ENCODE measurements at regions not wholly inside any gene's neighbourhood (a gene's known extent, or its start where the extent isn't known, plus 50 kb on each side); places are given as distances from the start of the nearest gene placed in this dataset.

GRCh38 chr10:20726381-20726780, 170.7 kb downstream of the NEBL start:
- no peak for ATAC-seq
- H3K27me3 Mint-ChIP-seq = no peaks in the 10 kb centered on the region
- CTCF ChIA-PET = no interaction called here
- no peaks in the 10 kb centered on the region for H3K4me1 Mint-ChIP-seq
- H3K36me3 Mint-ChIP-seq = no peaks in the 10 kb centered on the region
- H3K4me3 Mint-ChIP-seq = no peak overlapping the region
- no peak for DNase-seq
- no peak overlapping the region for H3K27ac Mint-ChIP-seq
- peaks cover 14% of the 10 kb centered on the region for H3K9me3 Mint-ChIP-seq (ENCODE audit: low read depth)

GRCh38 chr10:20714979-20715378, 182.1 kb downstream of the NEBL start:
- Mint-ChIP-seq H3K27ac (no peak overlapping the region), H3K4me3 (no peak overlapping the region), H3K4me1 (no peaks in the 10 kb centered on the region), H3K9me3 (ENCODE audit: low read depth) (peaks cover 7% of the 10 kb centered on the region), H3K27me3 (no peaks in the 10 kb centered on the region), H3K36me3 (no peaks in the 10 kb centered on the region)
- no peak for ATAC-seq
- DNase-seq = no peak
- CTCF ChIA-PET = no interaction called here

- Mint-ChIP-seq H3K4me1 (no peaks in the 10 kb centered on the region), H3K4me3 (no peak overlapping the region), H3K27me3 (no peaks in the 10 kb centered on the region), H3K9me3 (ENCODE audit: low read depth) (peaks cover 10% of the 10 kb centered on the region), H3K36me3 (no peaks in the 10 kb centered on the region), H3K27ac (no peak overlapping the region)
- DNase-seq (no peak), ATAC-seq (no peak)
- CTCF ChIA-PET = no interaction called here
Observed at GRCh38 chr10:20714518-20714917, 182.6 kb downstream of the NEBL start.

GRCh38 chr10:20713420-20713819, 183.7 kb downstream of the NEBL start:
- Mint-ChIP-seq H3K27ac (no peak overlapping the region), H3K36me3 (no peaks in the 10 kb centered on the region)
- CTCF ChIA-PET = no interaction called here

GRCh38 chr10:20712774-20713173, 184.3 kb downstream of the NEBL start:
- ATAC-seq = no peak
- Mint-ChIP-seq H3K4me3 (no peak overlapping the region), H3K27ac (no peak overlapping the region), H3K4me1 (no peaks in the 10 kb centered on the region), H3K36me3 (no peaks in the 10 kb centered on the region), H3K9me3 (ENCODE audit: low read depth) (peaks cover 10% of the 10 kb centered on the region), H3K27me3 (no peaks in the 10 kb centered on the region)
- no peak for DNase-seq
- CTCF ChIA-PET = no interaction called here

More at GRCh38 chr10:20713420-20713819, 183.7 kb downstream of the NEBL start:
- Mint-ChIP-seq H3K4me3 (no peak overlapping the region), H3K4me1 (no peaks in the 10 kb centered on the region), H3K27me3 (no peaks in the 10 kb centered on the region), H3K9me3 (ENCODE audit: low read depth) (peaks cover 10% of the 10 kb centered on the region)
- no peak for DNase-seq
- ATAC-seq = no peak

- CTCF ChIA-PET = interaction anchor here (0.7 kb wide), 1 partner anchor 1260 kb away, joined by 3 read pairs; no protein-coding TSS in a partner anchor
- Mint-ChIP-seq H3K4me3 (no peak overlapping the region), H3K4me1 (no peaks in the 10 kb centered on the region), H3K9me3 (ENCODE audit: low read depth) (peaks cover 13% of the 10 kb centered on the region), H3K36me3 (no peaks in the 10 kb centered on the region), H3K27ac (no peak overlapping the region), H3K27me3 (no peaks in the 10 kb centered on the region)
- ATAC-seq = no peak
- no peak for DNase-seq
Observed at GRCh38 chr10:20709708-20710107, 187.4 kb downstream of the NEBL start.

- H3K9me3 Mint-ChIP-seq (ENCODE audit: low read depth) = peaks cover 18% of the 10 kb centered on the region
- CTCF ChIA-PET = no interaction called here
- H3K27ac Mint-ChIP-seq = no peak overlapping the region
- H3K4me1 Mint-ChIP-seq = no peaks in the 10 kb centered on the region
- H3K36me3 Mint-ChIP-seq = no peaks in the 10 kb centered on the region
- no peaks in the 10 kb centered on the region for H3K27me3 Mint-ChIP-seq
- ATAC-seq (no peak), DNase-seq (no peak)
- no peak overlapping the region for H3K4me3 Mint-ChIP-seq
Observed at GRCh38 chr10:20708305-20708704, 188.8 kb downstream of the NEBL start.

- no peaks in the 10 kb centered on the region for H3K36me3 Mint-ChIP-seq
- CTCF ChIA-PET = no interaction called here
- DNase-seq = no peak
- H3K27ac Mint-ChIP-seq = no peak overlapping the region
- H3K27me3 Mint-ChIP-seq = no peaks in the 10 kb centered on the region
- H3K4me1 Mint-ChIP-seq = no peaks in the 10 kb centered on the region
- ATAC-seq = no peak
- peaks cover 17% of the 10 kb centered on the region for H3K9me3 Mint-ChIP-seq (ENCODE audit: low read depth)
- no peak overlapping the region for H3K4me3 Mint-ChIP-seq
Observed at GRCh38 chr10:20707251-20707650, 189.9 kb downstream of the NEBL start.

GRCh38 chr10:20698837-20699236, 198.3 kb downstream of the NEBL start:
- no peak for DNase-seq
- ATAC-seq = no peak
- H3K27me3 Mint-ChIP-seq = no peaks in the 10 kb centered on the region
- H3K4me3 Mint-ChIP-seq = no peak overlapping the region
- H3K4me1 Mint-ChIP-seq = no peaks in the 10 kb centered on the region
- peaks cover 7% of the 10 kb centered on the region for H3K9me3 Mint-ChIP-seq (ENCODE audit: low read depth)
- H3K27ac Mint-ChIP-seq = no peak overlapping the region
- CTCF ChIA-PET = no interaction called here
- H3K36me3 Mint-ChIP-seq = no peaks in the 10 kb centered on the region

DNA sequence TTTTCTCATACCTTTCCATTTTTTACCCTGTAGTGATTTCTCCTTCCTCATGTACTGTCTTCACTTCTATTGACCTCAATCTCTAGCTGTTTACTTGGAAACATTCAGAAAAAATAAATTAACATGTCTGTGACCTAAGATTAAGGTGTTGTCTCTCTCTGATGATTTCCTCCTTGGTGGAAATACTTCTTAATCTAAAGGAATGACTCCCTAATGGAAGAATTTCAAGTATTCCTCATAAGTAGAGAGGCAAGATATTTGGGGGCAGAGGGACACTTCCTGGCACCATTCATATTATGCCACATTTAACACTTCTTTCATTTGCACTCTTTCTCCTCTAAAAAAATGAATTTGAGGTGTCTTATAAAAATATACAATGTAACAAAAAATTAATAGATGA, 202.8 kb downstream of the NEBL start:
- H3K9me3 Mint-ChIP-seq (ENCODE audit: low read depth) = peaks cover 6% of the 10 kb centered on the region
- H3K27me3 Mint-ChIP-seq = no peaks in the 10 kb centered on the region
- H3K36me3 Mint-ChIP-seq = no peaks in the 10 kb centered on the region
- ATAC-seq = no peak
- DNase-seq = no peak
- H3K4me1 Mint-ChIP-seq = no peaks in the 10 kb centered on the region
- H3K4me3 Mint-ChIP-seq = no peak overlapping the region
- H3K27ac Mint-ChIP-seq = no peak overlapping the region
- CTCF ChIA-PET = no interaction called here

- DNase-seq (no peak), ATAC-seq (no peak)
- Mint-ChIP-seq H3K27ac (no peak overlapping the region), H3K4me3 (no peak overlapping the region), H3K9me3 (ENCODE audit: low read depth) (peaks cover 6% of the 10 kb centered on the region), H3K27me3 (no peaks in the 10 kb centered on the region), H3K4me1 (no peaks in the 10 kb centered on the region), H3K36me3 (no peaks in the 10 kb centered on the region)
- CTCF ChIA-PET = no interaction called here
Observed at GRCh38 chr10:20688797-20689544, 208.1 kb downstream of the NEBL start.

- H3K4me1 Mint-ChIP-seq = no peaks in the 10 kb centered on the region
- CTCF ChIA-PET = no interaction called here
- H3K36me3 Mint-ChIP-seq = no peaks in the 10 kb centered on the region
- ATAC-seq = no peak
- peaks cover 10% of the 10 kb centered on the region for H3K9me3 Mint-ChIP-seq (ENCODE audit: low read depth)
- no peak for DNase-seq
- H3K4me3 Mint-ChIP-seq = no peak overlapping the region
- no peaks in the 10 kb centered on the region for H3K27me3 Mint-ChIP-seq
- no peak overlapping the region for H3K27ac Mint-ChIP-seq
Observed at GRCh38 chr10:20686015-20686635, 211.0 kb downstream of the NEBL start.

GRCh38 chr10:20685462-20685861, 211.6 kb downstream of the NEBL start:
- ATAC-seq = no peak
- CTCF ChIA-PET = no interaction called here
- Mint-ChIP-seq H3K27ac (no peak overlapping the region), H3K9me3 (ENCODE audit: low read depth) (peaks cover 7% of the 10 kb centered on the region), H3K4me1 (no peaks in the 10 kb centered on the region), H3K36me3 (no peaks in the 10 kb centered on the region), H3K27me3 (no peaks in the 10 kb centered on the region), H3K4me3 (no peak overlapping the region)
- DNase-seq = no peak

DNA sequence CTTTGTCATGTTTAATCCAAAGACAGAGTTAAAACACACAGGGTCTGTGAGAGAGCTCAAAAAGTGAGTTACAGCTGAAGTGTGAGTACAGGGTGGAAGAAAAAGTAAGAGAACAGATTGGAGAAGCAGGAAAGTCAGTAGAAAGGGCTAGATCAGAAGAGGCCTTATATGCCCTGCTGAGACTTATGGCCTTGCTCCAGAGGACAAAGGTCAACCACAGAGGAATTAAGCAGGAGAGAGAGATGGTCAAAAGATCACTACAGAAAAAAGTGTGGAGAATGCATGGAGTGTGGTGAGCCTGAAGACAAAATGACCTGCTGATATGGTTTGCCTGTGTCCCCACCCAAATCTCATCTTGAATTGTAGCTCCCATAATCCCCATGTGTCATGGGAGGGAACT, 213.8 kb downstream of the NEBL start:
- no peak overlapping the region for H3K27ac Mint-ChIP-seq
- ATAC-seq (no peak), DNase-seq (no peak)
- H3K4me3 Mint-ChIP-seq = no peak overlapping the region
- H3K36me3 Mint-ChIP-seq = no peaks in the 10 kb centered on the region
- H3K4me1 Mint-ChIP-seq = no peaks in the 10 kb centered on the region
- CTCF ChIA-PET = no interaction called here
- no peaks in the 10 kb centered on the region for H3K27me3 Mint-ChIP-seq
- H3K9me3 Mint-ChIP-seq (ENCODE audit: low read depth) = peaks cover 9% of the 10 kb centered on the region
